PFSK-1 (cell line): ENCODE measurements at regions not wholly inside any gene's neighbourhood (a gene's known extent, or its start where the extent isn't known, plus 50 kb on each side); places are given as distances from the start of the nearest gene placed in this dataset.

Experiments used
- POLR2AphosphoS5 ChIP-seq: IDR thresholded peaks from 2 replicates; pipeline ENCODE4 v1.6.1; 2012; ENCODE audit warnings: low read depth, mild to moderate bottlenecking, control low read depth, low read length, moderate library complexity
- SIN3A ChIP-seq: IDR thresholded peaks from 2 replicates; pipeline ENCODE4 v1.6.1; 2012; ENCODE audit warnings: mild to moderate bottlenecking, low read length, moderate library complexity, borderline replicate concordance; ENCODE audit not compliant: insufficient read depth
- TAF1 ChIP-seq: IDR thresholded peaks from 2 replicates; pipeline ENCODE4 v1.6.1; 2012; ENCODE audit warnings: low read length, control low read depth, borderline replicate concordance; ENCODE audit not compliant: insufficient read depth

- TF ChIP-seq POLR2AphosphoS5 (no peak), TAF1 (no peak), SIN3A (no peak)
Measured at GRCh38 chr4:176588436-176588835, 204.3 kb downstream of the VEGFC start.
